ENCODE measurements at regions not wholly inside any gene's neighbourhood (a gene's known extent, or its start where the extent isn't known, plus 50 kb on each side); places are given as distances from the start of the nearest gene placed in this dataset.

- TF ChIP-seq CTCF (IDR thresholded peaks at IDR 0.05) (no peak), POLR2A (IDR thresholded peaks at IDR 0.05) (no peak)
These were observed 401.2 kb downstream of the SPRY2 start for GRCh38 chr13:79939689-79940088.
